ENCODE measurements at regions not wholly inside any gene's neighbourhood (a gene's known extent, or its start where the extent isn't known, plus 50 kb on each side); places are given as distances from the start of the nearest gene placed in this dataset.
"Not testable (repeated sequence)": the region's sequence is repeated elsewhere in the genome, so short reads cannot be mapped to it uniquely, and the experiment has no call there.

DNA sequence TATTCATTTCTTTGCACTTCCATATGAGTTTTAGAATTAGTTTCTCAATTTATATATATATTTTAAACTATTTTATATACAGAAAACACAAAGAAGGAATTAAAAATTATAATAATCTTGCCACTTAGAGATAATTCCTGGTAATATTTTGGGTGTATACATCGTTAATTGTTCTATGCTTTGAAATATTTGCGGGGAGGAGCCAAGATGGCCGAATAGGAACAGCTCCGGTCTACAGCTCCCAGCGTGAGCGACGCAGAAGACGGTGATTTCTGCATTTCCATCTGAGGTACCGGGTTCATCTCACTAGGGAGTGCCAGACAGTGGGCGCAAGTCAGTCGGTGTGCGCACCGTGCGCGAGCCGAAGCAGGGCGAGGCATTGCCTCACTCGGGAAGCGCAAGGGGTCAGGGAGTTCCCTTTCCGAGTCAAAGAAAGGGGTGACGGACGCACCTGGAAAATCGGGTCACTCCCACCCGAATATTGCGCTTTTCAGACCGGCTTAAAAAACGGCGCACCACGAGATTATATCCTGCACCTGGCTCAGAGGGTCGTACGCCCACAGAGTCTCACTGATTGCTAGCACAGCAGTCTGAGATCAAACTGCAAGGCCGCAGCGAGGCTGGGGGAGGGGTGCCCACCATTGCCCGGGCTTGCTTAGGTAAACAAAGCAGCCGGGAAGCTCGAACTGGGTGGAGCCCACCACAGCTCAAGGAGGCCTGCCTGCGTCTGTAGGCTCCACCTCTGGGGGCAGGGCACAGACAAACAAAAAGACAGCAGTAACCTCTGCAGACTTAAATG, 197.1 kb upstream of the HAAO start:
- TF ChIP-seq EZH2 (IDR thresholded peaks at IDR 0.05; ENCODE audit: borderline replicate concordance, low read depth, low read length, severe bottlenecking); CTCF (IDR thresholded peaks at IDR 0.05; ENCODE audit: extremely low read depth in 1 of 2, insufficient read depth in 1 of 2, low read depth in 1 of 2, low read length in 2 of 2); POLR2A (IDR thresholded peaks at IDR 0.05; ENCODE audit: low read depth, low read length); POLR2AphosphoS5 (IDR thresholded peaks at IDR 0.05; ENCODE audit: insufficient read depth, low read depth, low read length); MAX (IDR thresholded peaks at IDR 0.05; ENCODE audit: insufficient read depth, insufficient read length); GATA2 (IDR thresholded peaks at IDR 0.05; ENCODE audit: insufficient read depth, insufficient read length, low read depth, low read length); MYC (IDR thresholded peaks at IDR 0.05; ENCODE audit: low read depth, low read length); JUN (IDR thresholded peaks at IDR 0.05; ENCODE audit: borderline replicate concordance, insufficient read depth, insufficient read length, low read depth): not testable (repeated sequence)

Data from endothelial cell of umbilical vein (primary cell).